ENCODE measurements at regions not wholly inside any gene's neighbourhood (a gene's known extent, or its start where the extent isn't known, plus 50 kb on each side); places are given as distances from the start of the nearest gene placed in this dataset.
"Not testable (repeated sequence)": the region's sequence is repeated elsewhere in the genome, so short reads cannot be mapped to it uniquely, and the experiment has no call there.

DNA sequence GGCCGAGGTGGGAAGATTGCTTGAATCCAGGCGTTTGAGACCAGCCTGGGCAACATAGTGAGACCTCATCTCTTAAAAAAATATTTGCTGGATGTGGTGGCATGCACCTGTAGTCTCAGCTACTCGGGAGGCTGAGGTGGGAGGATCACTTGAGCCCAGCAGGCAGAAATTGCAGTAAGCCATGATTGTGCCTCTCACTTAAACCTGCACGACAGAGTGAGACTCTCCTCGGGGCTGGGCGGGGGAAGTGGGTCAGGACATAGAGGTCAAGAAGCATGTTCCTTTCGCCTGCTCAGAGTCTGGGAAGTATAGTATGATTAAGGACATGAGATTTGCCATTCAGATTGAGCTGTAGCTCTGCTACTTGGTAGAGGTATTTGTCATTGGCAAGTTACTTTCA, 52.3 kb downstream of the SEPTIN7 start:
- DNase-seq (ENCODE audit: low read depth); H3K4me3 ChIP-seq (ENCODE audit: control insufficient read depth, low read depth, low read length): not testable (repeated sequence)

- TF ChIP-seq CTCF (conservative IDR thresholded peaks at IDR 0.05; ENCODE audit: control insufficient read depth, insufficient read depth, low read depth, low read length), result no peak
- no peak for DNase-seq (ENCODE audit: low read depth)
- no peak overlapping the region for H3K4me3 ChIP-seq (ENCODE audit: control insufficient read depth, low read depth, low read length)
Observed at GRCh38 chr7:35854311-35854710, 53.5 kb downstream of the SEPTIN7 start.

DNA sequence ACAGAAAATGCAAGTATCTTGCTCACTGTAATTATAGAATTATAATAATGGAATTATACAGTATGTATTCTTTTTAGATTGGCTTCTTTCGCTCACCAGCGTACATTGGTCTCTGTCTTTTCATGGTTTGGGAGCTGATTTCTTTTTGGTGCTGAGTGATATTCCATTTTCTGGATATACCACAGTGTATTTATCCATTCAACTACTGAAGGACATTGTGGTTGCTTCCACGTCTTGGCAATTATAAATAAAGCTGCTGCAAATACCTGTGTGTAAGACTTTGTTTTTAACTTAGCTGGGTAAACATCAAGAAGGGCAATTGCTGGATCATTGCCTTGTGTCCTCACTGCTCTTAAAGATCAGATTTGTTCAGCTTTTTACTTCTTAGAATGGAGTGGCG, 55.3 kb downstream of the SEPTIN7 start:
- no peak overlapping the region for H3K4me3 ChIP-seq (ENCODE audit: control insufficient read depth, low read depth, low read length)
- no peak for DNase-seq (ENCODE audit: low read depth)
- no peak for TF ChIP-seq CTCF (conservative IDR thresholded peaks at IDR 0.05; ENCODE audit: control insufficient read depth, insufficient read depth, low read depth, low read length)

DNA sequence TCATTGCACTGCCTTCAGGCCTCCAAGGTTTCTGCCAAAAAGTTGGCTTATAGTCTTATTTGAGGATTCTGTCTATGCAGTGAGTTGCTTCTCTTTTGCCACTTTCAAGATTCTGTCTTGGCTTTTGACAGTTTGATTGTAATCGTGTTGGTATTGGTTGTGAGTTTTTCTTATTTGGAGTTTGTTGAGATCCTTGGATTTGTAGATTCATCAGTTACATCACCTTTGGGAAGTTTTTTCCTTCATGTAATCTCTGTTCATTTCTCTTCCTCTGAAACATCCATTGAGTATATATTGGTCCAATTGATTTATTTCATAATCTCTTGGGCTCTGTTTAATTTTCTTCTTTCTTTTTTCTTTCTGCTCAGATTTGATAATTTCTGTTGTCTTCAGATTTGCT, 59.8 kb downstream of the SEPTIN7 start:
- no peak for DNase-seq (ENCODE audit: low read depth)
- no peak for TF ChIP-seq CTCF (conservative IDR thresholded peaks at IDR 0.05; ENCODE audit: control insufficient read depth, insufficient read depth, low read depth, low read length)

DNA sequence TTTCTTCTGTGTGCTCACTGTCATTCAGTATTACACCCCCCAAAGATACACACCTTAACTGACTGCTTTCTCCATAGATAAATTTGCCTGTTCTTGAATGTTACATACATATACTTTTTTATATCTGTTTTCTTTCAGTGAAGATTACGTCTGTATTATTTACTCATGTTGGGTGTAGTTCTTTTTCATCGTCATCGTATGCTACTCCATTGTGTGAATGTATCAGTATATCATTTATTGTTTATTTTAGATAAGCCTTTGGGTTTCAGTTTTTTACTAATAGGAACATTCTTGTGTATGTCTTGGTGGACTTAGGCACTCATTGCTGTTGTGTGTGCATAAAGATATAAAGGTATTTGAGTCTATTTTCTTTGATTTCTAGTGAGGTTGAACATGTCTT, 64.4 kb downstream of the SEPTIN7 start:
- no peak overlapping the region for H3K4me3 ChIP-seq (ENCODE audit: control insufficient read depth, low read depth, low read length)
- DNase-seq (ENCODE audit: low read depth), result no peak
- TF ChIP-seq CTCF (conservative IDR thresholded peaks at IDR 0.05; ENCODE audit: control insufficient read depth, insufficient read depth, low read depth, low read length), result no peak

More for the DNA sequence above, 59.8 kb downstream of the SEPTIN7 start:
- no peak overlapping the region for H3K4me3 ChIP-seq (ENCODE audit: control insufficient read depth, low read depth, low read length)

- TF ChIP-seq CTCF (conservative IDR thresholded peaks at IDR 0.05; ENCODE audit: control insufficient read depth, insufficient read depth, low read depth, low read length), result no peak
- DNase-seq (ENCODE audit: low read depth), result no peak
- no peak overlapping the region for H3K4me3 ChIP-seq (ENCODE audit: control insufficient read depth, low read depth, low read length)
Observed at GRCh38 chr7:35866186-35866585, 65.3 kb downstream of the SEPTIN7 start.

- peak; percentile 27 for DNase-seq (ENCODE audit: low read depth)
- not testable (repeated sequence) for H3K4me3 ChIP-seq (ENCODE audit: control insufficient read depth, low read depth, low read length)
Observed at GRCh38 chr7:35869117-35869516, 68.3 kb downstream of the SEPTIN7 start.

GRCh38 chr7:35869810-35870209, 69.0 kb downstream of the SEPTIN7 start:
- H3K4me3 ChIP-seq (ENCODE audit: control insufficient read depth, low read depth, low read length), result no peak overlapping the region
- TF ChIP-seq CTCF (conservative IDR thresholded peaks at IDR 0.05; ENCODE audit: control insufficient read depth, insufficient read depth, low read depth, low read length), result no peak
- DNase-seq (ENCODE audit: low read depth), result peak; percentile 85
